ENCODE measurements at regions not wholly inside any gene's neighbourhood (a gene's known extent, or its start where the extent isn't known, plus 50 kb on each side); places are given as distances from the start of the nearest gene placed in this dataset.

GRCh38 chr6:19268117-19268516 lies 569.1 kb upstream of the ID4 start:
- Histone ChIP-seq H3K36me3 (ENCODE audit: control insufficient read depth in 2 of 4, insufficient read depth in 4 of 4, low read length in 3 of 4) (no peaks in the 10 kb centered on the region), H3K27me3 (replicated peaks in 1 of 4; ENCODE audit: control insufficient read depth in 3 of 4, extremely low read depth in 1 of 4, insufficient read depth in 3 of 4, low read length in 3 of 4) (peaks cover 0 to 1% (median 0%) of the 10 kb centered on the region in 4 experiments; a peak in 1 of 7 replicates), H3K23me2 (ENCODE audit: low read depth, low read length) (no peaks in the 10 kb centered on the region), H3K79me1 (ENCODE audit: low read depth, low read length) (no peaks in the 10 kb centered on the region), H4K20me1 (replicated peaks in 1 of 2; ENCODE audit: control insufficient read depth in 1 of 2, insufficient read depth in 2 of 2, low read length in 2 of 2) (no peaks in the 10 kb centered on the region), H3K79me2 (ENCODE audit: control insufficient read depth in 1 of 2, insufficient read depth in 2 of 2, low read length in 2 of 2) (no peaks in the 10 kb centered on the region), H3K4me1 (replicated peaks in 1 of 4; ENCODE audit: control insufficient read depth in 3 of 4, insufficient read depth in 4 of 4, low read length in 3 of 4) (no peaks in the 10 kb centered on the region), H2AK5ac (ENCODE audit: low read depth, low read length) (no peak overlapping the region), H3K4ac (replicated peaks; ENCODE audit: insufficient read length, low read depth, low read length) (no peak overlapping the region), H2BK12ac (ENCODE audit: low read depth, low read length) (no peak overlapping the region), H3K56ac (replicated peaks; ENCODE audit: insufficient read length, low read depth, low read length) (no peak overlapping the region), H4K5ac (ENCODE audit: insufficient read length, low read depth, low read length) (no peak overlapping the region), H3K9me3 (ENCODE audit: insufficient read depth in 2 of 2, low read depth in 1 of 2, low read length in 1 of 2) (peaks cover 0 to 4% of the 10 kb centered on the region in 2 experiments; a peak in 1 of 4 replicates), H3K18ac (ENCODE audit: extremely low read depth, low read length) (no peak overlapping the region), H2BK20ac (ENCODE audit: low read length) (no peak overlapping the region), H4K91ac (replicated peaks; ENCODE audit: insufficient read length, low read length) (no peak overlapping the region), H2BK120ac (replicated peaks; ENCODE audit: low read depth, low read length) (no peak overlapping the region), H3K23ac (ENCODE audit: insufficient read length) (no peak overlapping the region), H3K4me3 (ENCODE audit: extremely low read depth in 1 of 4, insufficient read depth in 2 of 4, low read depth in 3 of 4, low read length in 4 of 4) (no peak overlapping the region), H3K27ac (ENCODE audit: low read depth, low read length) (no peak overlapping the region), H3K9ac (replicated peaks in 1 of 4; ENCODE audit: extremely low read depth in 1 of 4, low read depth in 3 of 4, low read length in 3 of 4) (no peak overlapping the region), H3K14ac (ENCODE audit: insufficient read length) (no peak overlapping the region), H4K8ac (ENCODE audit: extremely low read depth, insufficient read depth, low read length) (no peak overlapping the region), H3K4me2 (ENCODE audit: insufficient read depth in 1 of 2, low read depth in 2 of 2, low read length in 2 of 2) (no peak overlapping the region), H2AFZ (ENCODE audit: low read length) (no peak overlapping the region), H2BK5ac (ENCODE audit: low read depth, low read length) (no peak overlapping the region), H2BK15ac (ENCODE audit: low read length) (no peak overlapping the region)
- ChIA-PET CTCF (ENCODE audit: partially characterized antibody) (interaction anchor here (0.6 to 1.1 kb wide), 3 partner anchors 12 to 1634 kb away, joined by 3 read pairs; no protein-coding TSS in a partner anchor), POLR2A (ENCODE audit: partially characterized antibody) (no interaction called here)
- FAIRE-seq (no peak), DNase-seq (ENCODE audit: low read depth in 1 of 2, low spot score in 2 of 2) (no peak)
- 92% methylated on average over 2 of the region's 2 CpGs; no CpG with 5 or more reads in 1 of the 2 experiments for WGBS, 2 experiments (ENCODE audit: extremely low coverage in 1 of 2, insufficient coverage in 1 of 2, insufficient read length in 1 of 2, insufficient replicate concordance in 2 of 2, low coverage in 1 of 2, low lambda C conversion rate in 2 of 2, missing lambda C conversion rate in 1 of 2)
- TF ChIP-seq ZNF274 (IDR thresholded peaks at IDR 0.05; ENCODE audit: borderline replicate concordance, extremely low read depth, low read length) = no peak
- TF ChIP-seq GABPA (IDR thresholded peaks at IDR 0.05; ENCODE audit: borderline replicate concordance, insufficient read depth, low read length) = no peak
- no peak for TF ChIP-seq ATF3 (IDR thresholded peaks at IDR 0.05; ENCODE audit: insufficient read depth, low read depth, low read length)

All from H1 (cell line).